ENCODE measurements at regions not wholly inside any gene's neighbourhood (a gene's known extent, or its start where the extent isn't known, plus 50 kb on each side); places are given as distances from the start of the nearest gene placed in this dataset.

DNA sequence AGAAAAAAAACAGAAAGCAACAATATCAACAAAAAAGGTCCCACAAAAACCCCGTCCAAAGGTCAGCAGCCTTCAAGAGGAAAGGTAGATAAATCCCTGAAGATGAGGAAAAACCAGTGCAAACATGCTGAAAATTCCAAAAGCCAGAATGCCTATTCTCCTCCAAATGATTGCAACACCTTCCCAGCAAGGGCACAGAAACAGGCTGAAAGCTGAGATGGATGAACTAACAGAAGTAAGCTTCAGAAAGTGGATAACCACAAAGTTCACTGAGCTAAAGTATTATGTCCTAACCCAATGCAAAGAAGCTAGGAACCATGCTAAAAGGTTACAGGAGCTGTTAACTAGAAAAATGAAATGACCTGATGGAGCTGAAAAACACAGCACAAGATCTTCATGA, 226.4 kb upstream of the DSEL start:
- no peaks in the 10 kb centered on the region for H3K9me3 ChIP-seq (ENCODE audit: control insufficient read depth, insufficient read depth, low read depth, low read length)

DNA sequence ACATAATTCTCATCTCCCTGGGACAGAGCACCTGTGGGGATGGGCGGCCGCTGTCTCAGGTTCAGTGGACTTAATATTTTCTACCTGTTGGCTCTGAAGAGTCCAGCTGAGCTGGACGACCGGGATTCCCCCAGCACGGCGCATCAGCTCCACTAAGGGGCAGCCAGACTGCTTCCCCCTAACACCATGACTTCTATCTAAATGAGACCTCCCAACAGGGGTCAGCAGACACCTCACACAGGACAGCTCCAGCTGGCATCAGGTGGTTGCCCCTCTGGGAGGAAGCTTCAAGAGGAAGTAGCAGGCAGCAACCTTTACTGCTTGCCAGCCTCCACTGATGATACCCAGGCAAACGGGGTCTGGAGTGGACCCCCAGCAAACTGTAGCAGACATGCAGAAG, 226.0 kb upstream of the DSEL start:
- no TSS peak for BruUV-seq (replicated peaks)
- no peak overlapping the region for H3K27ac ChIP-seq (ENCODE audit: low read length)
- in situ Hi-C loops (cut with HindIII; ENCODE audit: low pct_unique_long_range_greater_than_20kb, low sequenced_read_pairs) (no loop called here), intact Hi-C loops (cut with micrococcal nuclease; ENCODE audit: unreplicated experiment) (no loop called here)
- H3K4me1 ChIP-seq (ENCODE audit: control insufficient read depth, insufficient read depth, low read length), result no peaks in the 10 kb centered on the region
- no peaks in the 10 kb centered on the region for H3K27me3 ChIP-seq (ENCODE audit: control insufficient read depth, insufficient read depth, low read length)
- H3K9me3 ChIP-seq (ENCODE audit: control insufficient read depth, insufficient read depth, low read depth, low read length), result no peaks in the 10 kb centered on the region
- CTCF ChIA-PET, result no interaction called here
- no peaks in the 10 kb centered on the region for H3K36me3 ChIP-seq (ENCODE audit: control insufficient read depth, insufficient read depth, low read length)
- ATAC-seq (no peak), DNase-seq (ENCODE audit: low read depth, low spot score) (no peak)
- TF ChIP-seq SIN3A (IDR thresholded peaks at IDR 0.05; ENCODE audit: borderline replicate concordance, insufficient read depth, low read depth, low read length) (no peak), POLR2AphosphoS5 (IDR thresholded peaks at IDR 0.05; ENCODE audit: low read depth, low read length) (no peak), TCF7L2 (IDR thresholded peaks at IDR 0.05; ENCODE audit: low read depth, low read length) (no peak)
- TF ChIP-seq, protein P1, sequence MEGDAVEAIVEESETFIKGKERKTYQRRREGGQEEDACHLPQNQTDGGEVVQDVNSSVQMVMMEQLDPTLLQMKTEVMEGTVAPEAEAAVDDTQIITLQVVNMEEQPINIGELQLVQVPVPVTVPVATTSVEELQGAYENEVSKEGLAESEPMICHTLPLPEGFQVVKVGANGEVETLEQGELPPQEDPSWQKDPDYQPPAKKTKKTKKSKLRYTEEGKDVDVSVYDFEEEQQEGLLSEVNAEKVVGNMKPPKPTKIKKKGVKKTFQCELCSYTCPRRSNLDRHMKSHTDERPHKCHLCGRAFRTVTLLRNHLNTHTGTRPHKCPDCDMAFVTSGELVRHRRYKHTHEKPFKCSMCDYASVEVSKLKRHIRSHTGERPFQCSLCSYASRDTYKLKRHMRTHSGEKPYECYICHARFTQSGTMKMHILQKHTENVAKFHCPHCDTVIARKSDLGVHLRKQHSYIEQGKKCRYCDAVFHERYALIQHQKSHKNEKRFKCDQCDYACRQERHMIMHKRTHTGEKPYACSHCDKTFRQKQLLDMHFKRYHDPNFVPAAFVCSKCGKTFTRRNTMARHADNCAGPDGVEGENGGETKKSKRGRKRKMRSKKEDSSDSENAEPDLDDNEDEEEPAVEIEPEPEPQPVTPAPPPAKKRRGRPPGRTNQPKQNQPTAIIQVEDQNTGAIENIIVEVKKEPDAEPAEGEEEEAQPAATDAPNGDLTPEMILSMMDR (IDR thresholded peaks at IDR 0.05), result no peak
- TF ChIP-seq, protein P2, sequence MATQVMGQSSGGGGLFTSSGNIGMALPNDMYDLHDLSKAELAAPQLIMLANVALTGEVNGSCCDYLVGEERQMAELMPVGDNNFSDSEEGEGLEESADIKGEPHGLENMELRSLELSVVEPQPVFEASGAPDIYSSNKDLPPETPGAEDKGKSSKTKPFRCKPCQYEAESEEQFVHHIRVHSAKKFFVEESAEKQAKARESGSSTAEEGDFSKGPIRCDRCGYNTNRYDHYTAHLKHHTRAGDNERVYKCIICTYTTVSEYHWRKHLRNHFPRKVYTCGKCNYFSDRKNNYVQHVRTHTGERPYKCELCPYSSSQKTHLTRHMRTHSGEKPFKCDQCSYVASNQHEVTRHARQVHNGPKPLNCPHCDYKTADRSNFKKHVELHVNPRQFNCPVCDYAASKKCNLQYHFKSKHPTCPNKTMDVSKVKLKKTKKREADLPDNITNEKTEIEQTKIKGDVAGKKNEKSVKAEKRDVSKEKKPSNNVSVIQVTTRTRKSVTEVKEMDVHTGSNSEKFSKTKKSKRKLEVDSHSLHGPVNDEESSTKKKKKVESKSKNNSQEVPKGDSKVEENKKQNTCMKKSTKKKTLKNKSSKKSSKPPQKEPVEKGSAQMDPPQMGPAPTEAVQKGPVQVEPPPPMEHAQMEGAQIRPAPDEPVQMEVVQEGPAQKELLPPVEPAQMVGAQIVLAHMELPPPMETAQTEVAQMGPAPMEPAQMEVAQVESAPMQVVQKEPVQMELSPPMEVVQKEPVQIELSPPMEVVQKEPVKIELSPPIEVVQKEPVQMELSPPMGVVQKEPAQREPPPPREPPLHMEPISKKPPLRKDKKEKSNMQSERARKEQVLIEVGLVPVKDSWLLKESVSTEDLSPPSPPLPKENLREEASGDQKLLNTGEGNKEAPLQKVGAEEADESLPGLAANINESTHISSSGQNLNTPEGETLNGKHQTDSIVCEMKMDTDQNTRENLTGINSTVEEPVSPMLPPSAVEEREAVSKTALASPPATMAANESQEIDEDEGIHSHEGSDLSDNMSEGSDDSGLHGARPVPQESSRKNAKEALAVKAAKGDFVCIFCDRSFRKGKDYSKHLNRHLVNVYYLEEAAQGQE (IDR thresholded peaks at IDR 0.05; ENCODE audit: insufficient read depth in 1 of 2, low read depth in 2 of 2, low read length in 1 of 2), result no peak
- POLR2A ChIA-PET, result no interaction called here
- no peak overlapping the region for H3K4me3 ChIP-seq (ENCODE audit: low read depth in 2 of 2, low read length in 2 of 2)

More for the DNA sequence above, 226.4 kb upstream of the DSEL start:
- Histone ChIP-seq H3K4me1 (ENCODE audit: control insufficient read depth, insufficient read depth, low read length) (no peaks in the 10 kb centered on the region), H3K4me3 (ENCODE audit: low read depth in 2 of 2, low read length in 2 of 2) (no peak overlapping the region), H3K36me3 (ENCODE audit: control insufficient read depth, insufficient read depth, low read length) (no peaks in the 10 kb centered on the region), H3K27me3 (ENCODE audit: control insufficient read depth, insufficient read depth, low read length) (no peaks in the 10 kb centered on the region), H3K27ac (ENCODE audit: low read length) (no peak overlapping the region)
- intact Hi-C loops (cut with micrococcal nuclease; ENCODE audit: unreplicated experiment), result no loop called here
- ATAC-seq (no peak), DNase-seq (ENCODE audit: low read depth, low spot score) (no peak)
- BruUV-seq (replicated peaks), result no TSS peak
- TF ChIP-seq SIN3A (IDR thresholded peaks at IDR 0.05; ENCODE audit: borderline replicate concordance, insufficient read depth, low read depth, low read length) (no peak), TCF7L2 (IDR thresholded peaks at IDR 0.05; ENCODE audit: low read depth, low read length) (no peak), POLR2AphosphoS5 (IDR thresholded peaks at IDR 0.05; ENCODE audit: low read depth, low read length) (no peak)
- TF ChIP-seq, protein P1 (IDR thresholded peaks at IDR 0.05), result no peak
- TF ChIP-seq, protein P2 (IDR thresholded peaks at IDR 0.05; ENCODE audit: insufficient read depth in 1 of 2, low read depth in 2 of 2, low read length in 1 of 2), result no peak
- ChIA-PET CTCF (no interaction called here), POLR2A (no interaction called here)
- in situ Hi-C loops (cut with HindIII; ENCODE audit: low pct_unique_long_range_greater_than_20kb, low sequenced_read_pairs), result no loop called here
